Hepatocyte (in vitro differentiated cells): ENCODE measurements at regions not wholly inside any gene's neighbourhood (a gene's known extent, or its start where the extent isn't known, plus 50 kb on each side); places are given as distances from the start of the nearest gene placed in this dataset.

Experiments used
- DNase-seq: peaks from one replicate; pipeline ENCODE4 v3.0.0-alpha.2; 2016; ENCODE audit warnings: low spot score
- H2AFZ ChIP-seq: fragments of 200-600 bp; sonication (generic); 2 replicates; pipeline ENCODE4 v1.6.0; 2016; ENCODE audit warnings: antibody characterized with exemption, mild to moderate bottlenecking
- H3K27ac ChIP-seq: fragments of 200-600 bp; sonication (generic); 2 replicates; pipeline ENCODE4 v1.5.1; 2016; ENCODE audit warnings: mild to moderate bottlenecking
- H3K27me3 ChIP-seq: fragments of 200-600 bp; sonication (generic); 2 replicates; pipeline ENCODE4 v1.6.1; 2016
- H3K36me3 ChIP-seq: fragments of 200-600 bp; sonication (generic); replicated peaks from 2 replicates; pipeline ENCODE4 v1.5.1; 2016; ENCODE audit warnings: low read depth; ENCODE audit not compliant: insufficient read depth
- H3K4me1 ChIP-seq: fragments of 200-600 bp; sonication (generic); 2 replicates; pipeline ENCODE4 v1.5.1; 2016; ENCODE audit warnings: mild to moderate bottlenecking, moderate library complexity; ENCODE audit not compliant: insufficient read depth
- H3K4me2 ChIP-seq: fragments of 200-600 bp; sonication (generic); 2 replicates; pipeline ENCODE4 v1.6.0; 2016
- H3K4me3 ChIP-seq: fragments of 200-600 bp; sonication (generic); 2 replicates; pipeline ENCODE4 v1.5.1; 2016; ENCODE audit warnings: mild to moderate bottlenecking
- H3K79me2 ChIP-seq: fragments of 200-600 bp; sonication (generic); 2 replicates; pipeline ENCODE4 v1.6.0; 2017; ENCODE audit warnings: mild to moderate bottlenecking
- H3K9me2 ChIP-seq: fragments of 200-600 bp; sonication (generic); replicated peaks from 2 replicates; pipeline ENCODE4 v1.6.0; 2017; ENCODE audit warnings: mild to moderate bottlenecking; ENCODE audit not compliant: insufficient read depth
- H3K9me3 ChIP-seq: fragments of 200-600 bp; sonication (generic); 2 replicates; pipeline ENCODE4 v1.5.1; 2016; ENCODE audit warnings: low read depth, mild to moderate bottlenecking
- H4K20me1 ChIP-seq: fragments of 200-600 bp; sonication (generic); 2 replicates; pipeline ENCODE4 v1.6.0; 2016; ENCODE audit warnings: mild to moderate bottlenecking; ENCODE audit not compliant: insufficient read depth, poor library complexity, severe bottlenecking
- EZH2 ChIP-seq: fragments of 200-600 bp; sonication (generic); IDR thresholded peaks from 2 replicates; pipeline ENCODE4 v1.6.1; 2016; ENCODE audit warnings: antibody characterized with exemption, mild to moderate bottlenecking, borderline replicate concordance
- EZH2phosphoT487 ChIP-seq: fragments of 200-600 bp; sonication (generic); IDR thresholded peaks from one replicate; pipeline ENCODE4 v1.6.1; 2018; ENCODE audit warnings: antibody characterized with exemption, mild to moderate bottlenecking, low read depth, moderate library complexity; ENCODE audit not compliant: unreplicated experiment, severe bottlenecking
- WGBS: methylation state at CpG from one replicate; pipeline ENCODE4 v1.1.6; 2016; ENCODE audit warnings: low lambda C conversion rate; ENCODE audit errors: missing lambda C conversion rate; 5-methylcytosine and 5-hydroxymethylcytosine counted together
- TF ChIP-seq, protein P1 (sequence below): fragments of 200-600 bp; sonication (generic); IDR thresholded peaks from 2 replicates; pipeline ENCODE4 v1.5.1; 2016; ENCODE audit warnings: antibody characterized with exemption, mild to moderate bottlenecking; ENCODE audit not compliant: poor library complexity

DNA sequence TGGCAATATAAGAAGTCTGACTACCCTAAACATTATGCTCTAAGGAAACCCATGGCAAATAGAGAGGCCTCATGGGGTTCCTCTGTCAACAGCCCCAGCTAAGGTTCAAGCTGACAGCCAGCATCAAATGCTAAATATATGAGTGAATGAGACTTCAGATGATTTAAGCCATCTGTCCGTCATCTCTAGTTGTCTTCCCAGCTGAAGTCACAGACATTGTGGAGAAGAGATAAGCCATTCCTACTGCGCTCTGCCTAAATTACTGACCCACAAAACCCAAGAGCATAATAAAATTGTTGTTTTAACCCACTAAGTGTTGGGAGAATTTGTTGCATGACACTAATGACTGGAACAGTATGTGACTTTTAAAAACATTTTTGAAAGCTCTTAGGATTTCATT lies 87.3 kb upstream of the IGSF10 start:
- 90% methylated on average over 2 of the region's 2 CpGs for WGBS
- no peak for TF ChIP-seq EZH2phosphoT487
- TF ChIP-seq, protein P1, sequence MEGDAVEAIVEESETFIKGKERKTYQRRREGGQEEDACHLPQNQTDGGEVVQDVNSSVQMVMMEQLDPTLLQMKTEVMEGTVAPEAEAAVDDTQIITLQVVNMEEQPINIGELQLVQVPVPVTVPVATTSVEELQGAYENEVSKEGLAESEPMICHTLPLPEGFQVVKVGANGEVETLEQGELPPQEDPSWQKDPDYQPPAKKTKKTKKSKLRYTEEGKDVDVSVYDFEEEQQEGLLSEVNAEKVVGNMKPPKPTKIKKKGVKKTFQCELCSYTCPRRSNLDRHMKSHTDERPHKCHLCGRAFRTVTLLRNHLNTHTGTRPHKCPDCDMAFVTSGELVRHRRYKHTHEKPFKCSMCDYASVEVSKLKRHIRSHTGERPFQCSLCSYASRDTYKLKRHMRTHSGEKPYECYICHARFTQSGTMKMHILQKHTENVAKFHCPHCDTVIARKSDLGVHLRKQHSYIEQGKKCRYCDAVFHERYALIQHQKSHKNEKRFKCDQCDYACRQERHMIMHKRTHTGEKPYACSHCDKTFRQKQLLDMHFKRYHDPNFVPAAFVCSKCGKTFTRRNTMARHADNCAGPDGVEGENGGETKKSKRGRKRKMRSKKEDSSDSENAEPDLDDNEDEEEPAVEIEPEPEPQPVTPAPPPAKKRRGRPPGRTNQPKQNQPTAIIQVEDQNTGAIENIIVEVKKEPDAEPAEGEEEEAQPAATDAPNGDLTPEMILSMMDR: no peak
- no peak for TF ChIP-seq EZH2
- H3K27me3 ChIP-seq: no peaks in the 10 kb centered on the region
- H3K36me3 ChIP-seq: no peaks in the 10 kb centered on the region
- no peaks in the 10 kb centered on the region for H3K79me2 ChIP-seq
- H3K27ac ChIP-seq: no peak overlapping the region
- no peaks in the 10 kb centered on the region for H3K9me3 ChIP-seq
- no peaks in the 10 kb centered on the region for H3K9me2 ChIP-seq
- H3K4me1 ChIP-seq: peaks cover 5% of the 10 kb centered on the region
- H3K4me2 ChIP-seq: no peak overlapping the region
- no peak overlapping the region for H3K4me3 ChIP-seq
- no peak overlapping the region for H2AFZ ChIP-seq
- no peak for DNase-seq
- H4K20me1 ChIP-seq: no peaks in the 10 kb centered on the region

- H3K4me2 ChIP-seq: no peak overlapping the region
- H3K4me3 ChIP-seq: no peak overlapping the region
- H3K36me3 ChIP-seq: no peaks in the 10 kb centered on the region
- no peaks in the 10 kb centered on the region for H3K4me1 ChIP-seq
- TF ChIP-seq EZH2: no peak
- TF ChIP-seq EZH2phosphoT487: no peak
- TF ChIP-seq, protein P1: no peak
- no peaks in the 10 kb centered on the region for H3K9me2 ChIP-seq
- no peaks in the 10 kb centered on the region for H3K9me3 ChIP-seq
- H4K20me1 ChIP-seq: no peaks in the 10 kb centered on the region
- no peak overlapping the region for H2AFZ ChIP-seq
- H3K79me2 ChIP-seq: no peaks in the 10 kb centered on the region
- no peak overlapping the region for H3K27ac ChIP-seq
- DNase-seq: no peak
- H3K27me3 ChIP-seq: no peaks in the 10 kb centered on the region
Measured at GRCh38 chr3:151544164-151544548, 83.3 kb upstream of the IGSF10 start.

DNA sequence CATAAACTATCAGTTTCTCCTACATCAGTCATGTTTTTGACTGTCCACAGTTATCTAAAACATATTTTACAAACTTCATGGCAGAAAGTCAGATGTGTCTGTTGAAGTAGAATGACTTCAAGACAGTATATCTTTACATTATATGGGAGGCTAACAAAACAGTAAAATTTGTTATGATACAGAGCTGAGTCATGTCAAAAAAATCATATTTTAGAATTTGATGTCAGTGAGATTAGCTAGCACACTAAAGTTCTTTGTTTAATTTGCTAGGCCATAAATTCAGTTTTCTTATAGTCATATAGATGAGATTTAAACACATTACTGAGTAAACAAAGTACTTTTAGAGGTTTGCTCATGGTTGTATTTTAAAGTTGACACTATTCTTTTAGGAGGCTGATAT lies 80.3 kb upstream of the IGSF10 start:
- Histone ChIP-seq H3K4me3 (no peak overlapping the region), H3K9me2 (no peaks in the 10 kb centered on the region), H3K79me2 (no peaks in the 10 kb centered on the region), H2AFZ (no peak overlapping the region), H3K27me3 (no peaks in the 10 kb centered on the region), H3K9me3 (no peaks in the 10 kb centered on the region), H4K20me1 (no peaks in the 10 kb centered on the region), H3K4me2 (no peak overlapping the region), H3K36me3 (no peaks in the 10 kb centered on the region), H3K4me1 (peaks cover 14% of the 10 kb centered on the region), H3K27ac (no peak overlapping the region)
- TF ChIP-seq EZH2: no peak
- TF ChIP-seq EZH2phosphoT487: no peak
- TF ChIP-seq, protein P1: no peak
- DNase-seq: no peak

DNA sequence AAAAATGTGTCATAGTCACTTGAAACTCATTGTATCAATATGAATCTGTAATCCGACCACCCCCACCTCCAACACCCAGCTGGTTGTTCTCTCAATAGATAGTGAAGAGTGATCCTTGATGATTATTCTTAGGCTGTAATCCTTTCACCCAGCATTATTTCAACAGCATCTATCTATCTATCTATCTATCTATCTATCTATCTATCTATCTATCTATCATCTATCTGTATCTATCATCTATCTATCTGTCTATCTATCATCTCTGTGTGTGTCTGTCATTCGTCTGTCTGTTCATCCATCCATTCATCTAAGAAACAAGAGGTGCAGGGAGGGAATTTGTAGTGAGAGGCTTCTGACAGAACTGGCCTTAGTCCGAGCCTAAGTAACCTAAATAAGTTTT lies 78.7 kb upstream of the IGSF10 start:
- Histone ChIP-seq H4K20me1 (no peaks in the 10 kb centered on the region), H3K27me3 (no peaks in the 10 kb centered on the region), H2AFZ (no peak overlapping the region), H3K36me3 (no peaks in the 10 kb centered on the region), H3K4me1 (peaks cover 14% of the 10 kb centered on the region), H3K79me2 (no peaks in the 10 kb centered on the region), H3K4me3 (no peak overlapping the region), H3K9me3 (no peaks in the 10 kb centered on the region), H3K4me2 (no peak overlapping the region), H3K27ac (no peak overlapping the region), H3K9me2 (no peaks in the 10 kb centered on the region)
- DNase-seq: no peak
- 89% methylated on average over 3 of the region's 3 CpGs for WGBS
- TF ChIP-seq, protein P1: no peak
- TF ChIP-seq EZH2phosphoT487: no peak
- TF ChIP-seq EZH2: no peak
